Umbilical cord (tissue), 1 donor: ENCODE measurements at regions not wholly inside any gene's neighbourhood (a gene's known extent, or its start where the extent isn't known, plus 50 kb on each side); places are given as distances from the start of the nearest gene placed in this dataset.

Experiments
- DNase-seq: peaks from one replicate; pipeline ENCODE4 v3.0.0-alpha.2; 2015; ENCODE audit warnings: low spot score

GRCh38 chr10:111200505-111201186 lies 123.8 kb downstream of the ADRA2A start:
- no peak for DNase-seq

GRCh38 chr10:111203615-111204014 lies 126.8 kb downstream of the ADRA2A start:
- peak; percentile 71 for DNase-seq

GRCh38 chr10:111204838-111205237 lies 128.0 kb downstream of the ADRA2A start:
- no peak for DNase-seq

- DNase-seq, result no peak
These were observed 129.7 kb downstream of the ADRA2A start for GRCh38 chr10:111206521-111206920.

- no peak for DNase-seq
These were observed 130.7 kb downstream of the ADRA2A start for GRCh38 chr10:111207500-111207899.

GRCh38 chr10:111208951-111209350 lies 132.1 kb downstream of the ADRA2A start:
- no peak for DNase-seq

GRCh38 chr10:111209692-111210091 lies 132.9 kb downstream of the ADRA2A start:
- no peak for DNase-seq

- no peak for DNase-seq
These were observed 134.4 kb downstream of the ADRA2A start for GRCh38 chr10:111211241-111211640.

GRCh38 chr10:111211706-111212105 lies 134.9 kb downstream of the ADRA2A start:
- DNase-seq, result peak; percentile 75

- no peak for DNase-seq
These were observed 145.1 kb downstream of the ADRA2A start for GRCh38 chr10:111221682-111222480.

- DNase-seq, result no peak
These were observed 146.1 kb downstream of the ADRA2A start for GRCh38 chr10:111222961-111223360.

GRCh38 chr10:111231779-111232178 lies 154.9 kb downstream of the ADRA2A start:
- no peak for DNase-seq

- no peak for DNase-seq
These were observed 156.6 kb downstream of the ADRA2A start for GRCh38 chr10:111233439-111233838.

GRCh38 chr10:111234234-111234913 lies 157.5 kb downstream of the ADRA2A start:
- DNase-seq, result no peak

- no peak for DNase-seq
These were observed 158.1 kb downstream of the ADRA2A start for GRCh38 chr10:111234914-111235302.

GRCh38 chr10:111240348-111240747 lies 163.5 kb downstream of the ADRA2A start:
- DNase-seq, result no peak

- no peak for DNase-seq
These were observed 166.3 kb downstream of the ADRA2A start for GRCh38 chr10:111243126-111243525.

- DNase-seq, result no peak
These were observed 169.3 kb downstream of the ADRA2A start for GRCh38 chr10:111246136-111246535.

GRCh38 chr10:111246814-111247452 lies 170.1 kb downstream of the ADRA2A start:
- DNase-seq, result no peak

GRCh38 chr10:111247781-111248389 lies 171.1 kb downstream of the ADRA2A start:
- no peak for DNase-seq

- no peak for DNase-seq
These were observed 173.1 kb downstream of the ADRA2A start for GRCh38 chr10:111249925-111250324.
